CD4-positive, alpha-beta T cell treated with Interleukin-4 for 1 hour (primary cell): ENCODE measurements at regions not wholly inside any gene's neighbourhood (a gene's known extent, or its start where the extent isn't known, plus 50 kb on each side); places are given as distances from the start of the nearest gene placed in this dataset.
A peak's percentile ranks its signal among the peaks of the same experiment; 100 is the strongest.
"Not testable (repeated sequence)": the region's sequence is repeated elsewhere in the genome, so short reads cannot be mapped to it uniquely, and the experiment has no call there.

Source experiments
- DNase-seq, 2 donors: peaks; one replicate each; pipeline ENCODE4 v3.0.0-alpha.2; 2020 to 2022

GRCh38 chr22:19603346-19603745 lies 79.1 kb upstream of the CLDN5 start:
- not testable (repeated sequence) for DNase-seq

GRCh38 chr22:19603767-19604166 lies 79.6 kb upstream of the CLDN5 start:
- no peak for DNase-seq

- DNase-seq = no peak
Measured at GRCh38 chr22:19604711-19605268, 80.6 kb upstream of the CLDN5 start.

- DNase-seq = no peak
Measured at GRCh38 chr22:19605508-19606331, 81.5 kb upstream of the CLDN5 start.

- no peak for DNase-seq
Measured at GRCh38 chr22:19606332-19607191, 82.4 kb upstream of the CLDN5 start.

GRCh38 chr22:19607192-19608002 lies 83.2 kb upstream of the CLDN5 start:
- DNase-seq = peak; percentile 39 to 47

GRCh38 chr22:19608003-19608690 lies 83.9 kb upstream of the CLDN5 start:
- DNase-seq = no peak

GRCh38 chr22:19609753-19610152 lies 85.5 kb upstream of the CLDN5 start:
- DNase-seq = not testable (repeated sequence)

GRCh38 chr22:19610518-19611253 lies 86.5 kb upstream of the CLDN5 start:
- no peak for DNase-seq

- DNase-seq = no peak
Measured at GRCh38 chr22:19611590-19611989, 87.4 kb upstream of the CLDN5 start.

GRCh38 chr22:19612866-19613572 lies 88.8 kb upstream of the CLDN5 start:
- no peak for DNase-seq

GRCh38 chr22:19614536-19614863 lies 90.3 kb upstream of the CLDN5 start:
- no peak for DNase-seq

- DNase-seq = no peak
Measured at GRCh38 chr22:19615001-19615461, 90.8 kb upstream of the CLDN5 start.

- DNase-seq = no peak
Measured at GRCh38 chr22:19615867-19616581, 91.8 kb upstream of the CLDN5 start.

- no peak for DNase-seq
Measured at GRCh38 chr22:19619144-19620009, 94.9 kb upstream of the SEPTIN5 start.

GRCh38 chr22:19620742-19621371 lies 93.4 kb upstream of the SEPTIN5 start:
- DNase-seq = no peak

GRCh38 chr22:19621373-19622060 lies 92.8 kb upstream of the SEPTIN5 start:
- no peak for DNase-seq

GRCh38 chr22:19622061-19622441 lies 92.3 kb upstream of the SEPTIN5 start:
- DNase-seq = peak in 1 of 2 donors; percentile 30
